GM11168 (cell line): ENCODE measurements at regions not wholly inside any gene's neighbourhood (a gene's known extent, or its start where the extent isn't known, plus 50 kb on each side); places are given as distances from the start of the nearest gene placed in this dataset.
"Not testable (repeated sequence)": the region's sequence is repeated elsewhere in the genome, so short reads cannot be mapped to it uniquely, and the experiment has no call there.

Source experiments
- in situ Hi-C: fragments of 300-500 bp; cut with MboI; formaldehyde crosslinking; loops from one replicate; pipeline ENCODE4 v1.12.0; 2022; ENCODE audit warnings: low sequenced_read_pairs; ENCODE audit not compliant: unreplicated experiment

DNA sequence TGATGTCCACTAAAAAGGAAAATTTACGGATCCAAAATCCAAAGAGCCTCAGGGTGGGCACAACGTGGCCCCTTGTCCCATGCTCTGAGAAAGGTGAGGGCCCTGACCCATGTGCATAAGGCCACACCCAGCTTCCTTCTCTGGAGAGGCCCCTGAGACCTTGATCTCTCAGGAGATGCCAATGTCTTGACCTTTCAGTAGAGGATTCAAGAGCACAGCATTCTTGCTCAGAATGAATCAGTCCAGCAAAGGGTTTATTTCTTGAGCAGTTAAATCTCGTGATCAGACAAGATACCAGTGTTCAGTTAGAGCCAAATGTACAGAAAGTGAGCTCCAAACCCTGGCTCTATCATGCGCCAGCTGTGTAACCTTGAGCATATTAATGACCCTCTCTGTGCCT, 115.9 kb upstream of the DAPK1 start:
- in situ Hi-C loops: no loop called here

DNA sequence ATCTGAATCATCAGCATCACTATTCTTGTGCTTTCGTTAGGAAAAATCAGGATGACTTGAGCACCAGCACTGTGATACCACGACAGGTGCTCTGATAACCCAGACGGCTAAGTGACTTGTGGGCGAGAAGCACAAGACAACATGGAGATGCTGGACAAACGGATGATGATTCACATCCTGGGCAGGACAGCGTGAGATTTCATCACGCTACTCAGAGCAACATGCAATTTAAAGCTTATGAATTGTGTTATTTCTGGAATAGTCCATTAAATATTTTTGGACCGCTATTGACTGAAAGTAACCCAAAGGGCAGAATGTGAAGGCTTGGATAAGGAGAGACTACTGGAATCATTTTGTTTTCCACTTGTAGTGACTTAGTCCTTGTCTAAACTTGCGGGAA, 114.8 kb upstream of the DAPK1 start:
- in situ Hi-C loops: no loop called here

GRCh38 chr9:87383344-87384150, 114.1 kb upstream of the DAPK1 start:
- in situ Hi-C loops: no loop called here

DNA sequence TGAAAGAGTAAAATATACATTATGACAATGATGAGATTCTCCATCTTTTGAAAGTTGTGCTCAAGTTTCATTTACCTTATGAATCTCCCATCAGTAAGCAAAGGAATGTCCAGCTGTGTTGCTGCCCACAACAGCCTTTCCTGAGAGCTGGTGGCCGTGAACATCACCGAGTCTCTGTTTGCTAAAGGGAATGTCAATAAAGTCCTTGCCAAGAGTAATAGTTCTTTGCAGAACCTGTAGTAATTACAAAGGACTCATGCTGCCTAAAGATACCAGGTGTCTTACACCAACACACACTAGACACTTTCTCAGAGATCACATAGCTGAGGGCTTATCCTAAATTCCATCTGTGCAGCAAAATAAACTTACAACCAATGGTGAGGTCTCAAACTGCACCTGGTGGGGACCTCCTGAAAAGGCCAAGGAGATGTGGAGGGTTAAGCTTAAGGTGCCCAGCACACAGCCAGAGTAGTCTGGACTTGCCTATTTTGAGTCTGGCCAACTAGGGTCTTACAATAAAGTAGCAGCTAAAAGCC, 111.1 kb upstream of the DAPK1 start:
- in situ Hi-C loops: no loop called here

- in situ Hi-C loops: no loop called here
These were observed 110.2 kb upstream of the DAPK1 start for GRCh38 chr9:87387351-87388011.

- in situ Hi-C loops: not testable (repeated sequence)
These were observed 109.0 kb upstream of the DAPK1 start for GRCh38 chr9:87388708-87389107.

DNA sequence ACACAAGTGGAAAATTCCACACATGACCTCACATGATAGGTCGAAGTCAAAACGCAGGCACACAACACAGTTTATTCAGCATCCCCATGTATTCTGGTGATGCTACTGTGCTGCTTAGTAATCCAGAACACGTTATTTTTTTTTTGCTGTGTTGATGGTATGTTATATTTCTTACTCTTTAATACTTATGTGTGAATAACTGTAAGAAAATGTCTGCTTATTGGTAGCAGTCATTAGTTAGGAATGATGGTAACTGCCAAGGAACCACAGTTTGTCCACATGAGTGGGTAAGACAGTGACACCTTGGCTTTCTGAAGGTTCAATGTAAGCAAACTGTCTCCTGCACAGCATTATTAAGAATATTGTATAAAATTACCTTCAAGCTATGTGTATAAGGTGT, 107.7 kb upstream of the DAPK1 start:
- in situ Hi-C loops: no loop called here

- in situ Hi-C loops: no loop called here
These were observed 107.3 kb upstream of the DAPK1 start for GRCh38 chr9:87390361-87390760.

DNA sequence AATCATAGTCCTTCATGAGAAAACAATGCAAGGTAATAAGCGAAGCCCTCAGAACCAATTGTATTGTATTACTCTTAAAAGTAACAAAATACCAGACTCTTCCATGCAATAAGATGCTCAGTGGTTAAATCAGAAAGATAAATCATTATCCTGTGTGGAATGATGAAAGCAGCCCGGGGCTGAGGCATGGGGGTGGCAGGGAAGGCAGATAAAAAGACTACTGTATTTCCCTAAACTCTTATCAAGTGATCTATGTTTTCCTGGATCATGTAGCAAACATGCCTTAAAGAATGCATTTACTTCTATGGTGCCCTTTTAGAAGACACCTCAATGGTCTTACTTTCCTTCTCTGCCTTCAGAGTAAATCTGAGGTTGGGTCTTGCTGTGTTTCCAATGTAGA, 105.6 kb upstream of the DAPK1 start:
- in situ Hi-C loops: no loop called here

DNA sequence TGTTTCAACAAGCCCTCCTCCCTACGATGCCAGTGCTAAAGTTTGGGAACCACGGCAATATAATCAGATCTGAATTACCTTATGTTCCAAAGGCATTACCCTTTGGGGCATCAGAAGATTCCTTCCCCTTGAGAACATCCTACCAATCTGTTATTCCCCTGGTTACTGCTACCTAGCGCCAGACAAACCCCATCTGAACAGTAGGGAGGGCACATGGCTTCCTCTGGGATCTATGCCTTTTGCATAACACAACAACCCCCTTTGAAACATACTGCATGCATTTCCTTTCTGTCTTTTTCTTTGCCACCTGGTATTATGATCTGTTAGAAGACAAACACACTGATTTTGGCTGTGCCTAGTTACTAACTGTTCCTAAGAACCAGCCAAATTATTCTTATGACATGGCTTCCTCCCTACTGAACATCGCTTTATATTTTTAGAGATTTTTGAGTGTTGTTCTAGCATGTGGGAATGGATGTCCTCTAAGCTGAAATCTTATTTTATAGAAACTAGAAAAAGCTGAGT, 103.9 kb upstream of the DAPK1 start:
- in situ Hi-C loops: no loop called here

- in situ Hi-C loops: no loop called here
These were observed 101.7 kb upstream of the DAPK1 start for GRCh38 chr9:87395804-87396479.

GRCh38 chr9:87401681-87402080, 96.0 kb upstream of the DAPK1 start:
- in situ Hi-C loops: no loop called here

GRCh38 chr9:87402537-87402936, 95.1 kb upstream of the DAPK1 start:
- in situ Hi-C loops: no loop called here

- in situ Hi-C loops: no loop called here
These were observed 91.8 kb upstream of the DAPK1 start for GRCh38 chr9:87405677-87406542.

GRCh38 chr9:87406543-87407166, 91.0 kb upstream of the DAPK1 start:
- in situ Hi-C loops: no loop called here

DNA sequence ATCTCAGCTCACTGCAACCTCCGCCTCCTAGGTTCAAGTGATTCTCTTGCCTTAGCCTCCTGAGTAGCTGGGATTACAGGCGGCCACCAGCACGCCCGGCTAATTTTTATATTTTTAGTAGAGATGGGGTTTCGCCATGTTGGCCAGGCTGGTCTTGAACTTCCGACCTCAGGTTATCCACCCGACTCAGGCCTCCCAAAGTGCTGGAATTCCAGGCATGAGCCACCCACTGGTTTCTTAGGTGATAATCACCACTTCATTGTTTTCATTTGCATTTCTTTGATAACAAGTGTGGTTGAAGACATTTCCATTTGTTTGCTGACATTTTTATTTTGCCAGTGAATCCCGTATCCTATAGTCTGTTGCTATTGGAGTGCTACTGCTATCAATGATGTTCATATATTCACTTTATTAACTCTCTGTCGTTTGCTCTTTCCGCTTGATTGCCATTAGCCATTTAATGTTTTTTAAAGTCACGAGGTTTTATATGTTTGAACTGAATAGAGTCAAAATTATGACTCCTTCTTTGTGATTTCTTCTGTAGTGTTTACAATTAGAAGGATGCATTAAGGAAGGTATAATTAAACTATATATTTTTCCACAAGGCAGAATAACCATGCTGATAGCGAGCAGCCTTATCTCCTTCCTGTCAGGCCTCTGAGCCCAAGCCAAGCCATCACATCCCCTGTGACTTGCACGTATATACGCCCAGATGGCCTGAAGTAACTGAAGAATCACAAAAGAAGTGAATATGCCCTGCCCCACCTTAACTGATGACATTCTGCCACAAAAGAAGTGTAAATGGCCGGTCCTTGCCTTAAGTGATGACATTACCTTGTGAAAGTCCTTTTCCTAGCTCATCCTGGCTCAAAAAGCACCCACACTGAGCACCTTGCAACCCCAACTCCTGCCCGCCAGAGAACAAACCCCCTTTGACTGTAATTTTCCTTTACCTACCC, 87.3 kb upstream of the DAPK1 start:
- in situ Hi-C loops: not testable (repeated sequence)

DNA sequence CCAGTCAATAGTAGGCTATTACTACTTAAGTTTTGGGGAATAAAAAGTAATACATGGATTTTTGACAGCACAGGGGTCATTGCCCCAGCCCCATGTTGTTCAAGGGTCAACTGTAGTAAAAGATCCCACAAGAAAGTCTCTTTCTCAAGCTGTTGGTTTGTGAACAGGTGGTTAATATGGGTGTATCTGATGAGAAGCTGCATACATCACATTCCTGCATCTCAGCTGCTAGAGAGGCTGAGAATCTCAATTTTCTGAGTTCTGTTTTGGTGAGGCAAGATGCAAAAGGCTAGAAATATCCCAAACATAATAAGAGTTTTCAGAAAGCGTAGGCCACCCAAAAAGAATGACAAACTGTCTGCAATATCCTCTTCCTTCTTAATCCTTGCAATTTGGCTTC, 76.8 kb upstream of the DAPK1 start:
- in situ Hi-C loops: no loop called here

DNA sequence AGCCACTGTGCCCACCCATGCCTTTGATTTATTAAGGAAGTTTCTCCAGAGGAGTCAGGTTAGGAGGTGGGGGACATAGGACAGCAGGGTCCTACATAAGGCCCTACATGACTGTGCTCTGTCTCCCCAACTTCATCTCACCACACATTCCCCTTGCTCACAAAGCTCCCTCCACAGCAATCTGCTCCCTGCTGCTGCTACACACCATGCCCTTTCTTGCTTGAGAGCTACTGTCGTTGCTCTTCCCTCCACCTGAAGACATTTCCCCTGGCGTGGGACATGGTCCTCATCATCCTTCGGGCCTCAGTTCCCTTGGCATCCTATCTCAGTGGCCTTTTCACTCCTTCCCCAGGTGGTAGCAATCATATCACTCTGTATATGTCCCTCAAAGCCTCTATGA, 75.9 kb upstream of the DAPK1 start:
- in situ Hi-C loops: no loop called here
